Mesodermal cell (in vitro differentiated cells): ENCODE measurements at regions not wholly inside any gene's neighbourhood (a gene's known extent, or its start where the extent isn't known, plus 50 kb on each side); places are given as distances from the start of the nearest gene placed in this dataset.

ENCODE experiments used
- H3K27ac ChIP-seq: 2 replicates; pipeline ENCODE4 v1.7.0; 2013; ENCODE audit warnings: mild to moderate bottlenecking, low read depth, low read length, moderate library complexity; ENCODE audit not compliant: severe bottlenecking
- H3K36me3 ChIP-seq: 2 replicates; pipeline ENCODE4 v1.7.1; 2013; ENCODE audit warnings: mild to moderate bottlenecking, low read length, moderate library complexity; ENCODE audit not compliant: control insufficient read depth, insufficient read depth
- H3K4me1 ChIP-seq: one replicate; pipeline ENCODE4 v1.7.1; 2013; ENCODE audit warnings: mild to moderate bottlenecking, low read length; ENCODE audit not compliant: insufficient read depth, control insufficient read depth, poor library complexity, severe bottlenecking
- H3K4me3 ChIP-seq: 2 replicates; pipeline ENCODE4 v1.7.0; 2013; ENCODE audit warnings: low read length, control low read depth, mild to moderate bottlenecking; ENCODE audit not compliant: insufficient read depth, poor library complexity, severe bottlenecking; ENCODE audit errors: extremely low read depth
- H3K9me3 ChIP-seq: 2 replicates; pipeline ENCODE4 v1.7.1; 2013; ENCODE audit warnings: mild to moderate bottlenecking, low read length, moderate library complexity; ENCODE audit not compliant: control insufficient read depth
- WGBS, 2 experiments: methylation state at CpG; one replicate each; pipeline ENCODE4 v1.1.5; 2013; ENCODE audit warnings: missing lambda C conversion rate in 2 of 2; ENCODE audit not compliant: insufficient coverage in 2 of 2; 5-methylcytosine and 5-hydroxymethylcytosine counted together

GRCh38 chr2:142316049-142316448 is 185.2 kb upstream of the LRP1B start:
- no peak overlapping the region for H3K27ac ChIP-seq
- peaks cover 4% of the 10 kb centered on the region for H3K9me3 ChIP-seq
- no peak overlapping the region for H3K4me3 ChIP-seq
- H3K4me1 ChIP-seq, result no peaks in the 10 kb centered on the region
- 92% methylated on average over 2 of the region's 4 CpGs; no CpG with 5 or more reads in 1 of the 2 experiments for WGBS, 2 experiments
- no peaks in the 10 kb centered on the region for H3K36me3 ChIP-seq

GRCh38 chr2:142315346-142315745 is 184.5 kb upstream of the LRP1B start:
- peaks cover 11% of the 10 kb centered on the region for H3K9me3 ChIP-seq
- H3K27ac ChIP-seq, result no peak overlapping the region
- no peak overlapping the region for H3K4me3 ChIP-seq
- H3K4me1 ChIP-seq, result no peaks in the 10 kb centered on the region
- no peaks in the 10 kb centered on the region for H3K36me3 ChIP-seq

GRCh38 chr2:142314164-142314563 is 183.3 kb upstream of the LRP1B start:
- H3K4me1 ChIP-seq, result no peaks in the 10 kb centered on the region
- H3K4me3 ChIP-seq, result no peak overlapping the region
- H3K9me3 ChIP-seq, result peaks cover 21% of the 10 kb centered on the region
- no peak overlapping the region for H3K27ac ChIP-seq
- no peaks in the 10 kb centered on the region for H3K36me3 ChIP-seq
- WGBS, 2 experiments, result 60 to 83% methylated on average over 1 of the region's 2 CpGs

GRCh38 chr2:142310530-142310929 is 179.7 kb upstream of the LRP1B start:
- peaks cover 21% of the 10 kb centered on the region for H3K9me3 ChIP-seq
- H3K4me1 ChIP-seq, result no peaks in the 10 kb centered on the region
- H3K4me3 ChIP-seq, result no peak overlapping the region
- H3K36me3 ChIP-seq, result no peaks in the 10 kb centered on the region
- no peak overlapping the region for H3K27ac ChIP-seq

- H3K4me3 ChIP-seq, result no peak overlapping the region
Measured at GRCh38 chr2:142308744-142309143, 177.9 kb upstream of the LRP1B start.

GRCh38 chr2:142307616-142308115 is 176.8 kb upstream of the LRP1B start:
- H3K4me3 ChIP-seq, result no peak overlapping the region
- no peaks in the 10 kb centered on the region for H3K36me3 ChIP-seq
- H3K27ac ChIP-seq, result no peak overlapping the region
- peaks cover 21% of the 10 kb centered on the region for H3K9me3 ChIP-seq
- no peaks in the 10 kb centered on the region for H3K4me1 ChIP-seq
- WGBS, 2 experiments, result 98 to 100% methylated on average over 2 to 4 of the region's 4 CpGs

More at GRCh38 chr2:142308744-142309143, 177.9 kb upstream of the LRP1B start:
- Histone ChIP-seq H3K4me1 (no peaks in the 10 kb centered on the region), H3K36me3 (no peaks in the 10 kb centered on the region), H3K27ac (no peak overlapping the region), H3K9me3 (peaks cover 21% of the 10 kb centered on the region)

GRCh38 chr2:142307086-142307485 is 176.3 kb upstream of the LRP1B start:
- peaks cover 21% of the 10 kb centered on the region for H3K9me3 ChIP-seq
- H3K27ac ChIP-seq, result no peak overlapping the region
- 100% methylated on average over 1 of the region's 1 CpG; no CpG with 5 or more reads in 1 of the 2 experiments for WGBS, 2 experiments
- no peaks in the 10 kb centered on the region for H3K4me1 ChIP-seq
- no peaks in the 10 kb centered on the region for H3K36me3 ChIP-seq
- H3K4me3 ChIP-seq, result no peak overlapping the region

GRCh38 chr2:142306131-142306530 is 175.3 kb upstream of the LRP1B start:
- Histone ChIP-seq H3K36me3 (no peaks in the 10 kb centered on the region), H3K4me1 (no peaks in the 10 kb centered on the region), H3K9me3 (peaks cover 18% of the 10 kb centered on the region), H3K4me3 (no peak overlapping the region), H3K27ac (no peak overlapping the region)

- H3K27ac ChIP-seq, result no peak overlapping the region
- no peaks in the 10 kb centered on the region for H3K4me1 ChIP-seq
- no peaks in the 10 kb centered on the region for H3K9me3 ChIP-seq
- H3K36me3 ChIP-seq, result no peaks in the 10 kb centered on the region
- H3K4me3 ChIP-seq, result no peak overlapping the region
Measured at GRCh38 chr2:142300517-142300916, 169.7 kb upstream of the LRP1B start.

- no peaks in the 10 kb centered on the region for H3K9me3 ChIP-seq
- no peaks in the 10 kb centered on the region for H3K4me1 ChIP-seq
- H3K4me3 ChIP-seq, result no peak overlapping the region
- no peak overlapping the region for H3K27ac ChIP-seq
- H3K36me3 ChIP-seq, result no peaks in the 10 kb centered on the region
Measured at GRCh38 chr2:142299021-142299420, 168.2 kb upstream of the LRP1B start.

- Histone ChIP-seq H3K4me3 (no peak overlapping the region), H3K4me1 (peaks cover 4% of the 10 kb centered on the region), H3K27ac (no peak overlapping the region), H3K9me3 (no peaks in the 10 kb centered on the region), H3K36me3 (no peaks in the 10 kb centered on the region)
- WGBS, 2 experiments, result 60 to 100% methylated on average over 1 of the region's 2 CpGs
Measured at GRCh38 chr2:142294225-142294624, 163.4 kb upstream of the LRP1B start.

- H3K36me3 ChIP-seq, result no peaks in the 10 kb centered on the region
- H3K9me3 ChIP-seq, result no peaks in the 10 kb centered on the region
- H3K4me1 ChIP-seq, result peaks cover 4% of the 10 kb centered on the region
- WGBS, 2 experiments, result no CpG with 5 or more reads among the region's 2 CpGs
- H3K27ac ChIP-seq, result peak overlapping the region; percentile 20
- H3K4me3 ChIP-seq, result no peak overlapping the region
Measured at GRCh38 chr2:142291969-142292368, 161.2 kb upstream of the LRP1B start.
